ENCODE measurements at regions not wholly inside any gene's neighbourhood (a gene's known extent, or its start where the extent isn't known, plus 50 kb on each side); places are given as distances from the start of the nearest gene placed in this dataset.

- TF ChIP-seq CTCF (IDR thresholded peaks at IDR 0.05; ENCODE audit: low read length) (no peak), EZH2 (IDR thresholded peaks at IDR 0.05; ENCODE audit: borderline replicate concordance, low read length) (no peak)
These were observed 177.3 kb upstream of the KL start for GRCh38 chr13:32838945-32839344.

Data from OCI-LY1 (cell line).